HG02973 (cell line): ENCODE measurements at regions not wholly inside any gene's neighbourhood (a gene's known extent, or its start where the extent isn't known, plus 50 kb on each side); places are given as distances from the start of the nearest gene placed in this dataset.

Experiments
- ATAC-seq: cut with Tn5 transposase; IDR thresholded peaks from one replicate; pipeline ENCODE4 v1.9.1; 2021; ENCODE audit warnings: moderate library complexity; ENCODE audit not compliant: unreplicated experiment

DNA sequence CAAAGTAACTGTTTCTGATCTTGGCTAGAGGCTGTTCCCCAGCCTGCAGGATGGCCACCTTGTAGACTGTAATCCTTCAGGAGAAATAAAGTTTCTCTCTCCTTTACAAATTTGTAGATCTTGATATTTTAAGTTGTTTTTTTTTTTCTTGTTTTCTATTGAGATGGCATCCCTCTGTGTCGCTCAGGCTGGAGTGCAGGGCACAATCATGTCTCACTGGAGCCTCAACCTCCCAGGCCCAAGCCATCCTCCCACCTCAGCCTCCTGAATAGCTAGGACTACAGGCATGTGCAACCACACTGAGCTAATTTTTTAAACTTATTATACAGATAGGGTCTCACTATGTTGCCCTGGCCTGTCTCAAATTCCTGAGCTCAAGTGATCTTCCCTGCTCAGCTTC, 389.8 kb upstream of the LRRC4C start:
- ATAC-seq, result no peak

DNA sequence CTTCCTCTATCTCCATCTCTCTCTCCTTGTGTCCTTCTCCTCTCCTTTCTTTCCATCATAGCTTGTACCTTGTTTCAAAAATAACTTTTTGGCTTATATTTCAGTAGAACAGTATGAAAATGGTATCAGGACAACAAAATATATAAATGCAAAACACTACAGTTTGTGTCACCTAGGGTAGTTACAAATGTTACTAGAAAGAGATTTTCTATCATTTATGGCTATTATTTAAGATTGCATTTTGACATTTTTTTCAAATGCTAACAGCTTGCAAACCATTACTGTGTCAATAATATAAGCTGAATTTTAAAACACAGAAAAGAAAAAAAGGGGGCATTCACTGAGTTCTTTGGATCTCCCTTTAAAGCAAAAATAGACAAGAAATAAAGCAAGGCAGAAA, 392.3 kb upstream of the LRRC4C start:
- ATAC-seq, result no peak

DNA sequence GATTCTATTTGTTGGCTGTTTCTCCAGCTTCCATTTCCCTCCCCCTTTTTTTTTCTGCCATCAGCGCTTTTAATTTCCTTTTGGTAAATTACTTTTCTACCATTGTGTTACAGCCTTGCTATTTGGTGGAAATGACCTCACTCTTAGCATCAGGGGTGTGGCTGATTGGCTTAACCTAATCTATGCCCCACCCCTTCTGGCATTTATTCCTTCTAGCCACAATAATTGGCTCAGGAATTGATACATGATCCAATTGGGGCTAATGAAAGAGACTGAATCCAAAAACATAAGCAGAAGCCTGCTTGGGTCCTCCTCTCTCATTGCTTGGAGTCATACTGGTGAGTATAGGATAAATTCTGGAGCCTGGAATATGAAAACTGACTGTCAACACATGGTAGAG, 402.4 kb upstream of the LRRC4C start:
- no peak for ATAC-seq

DNA sequence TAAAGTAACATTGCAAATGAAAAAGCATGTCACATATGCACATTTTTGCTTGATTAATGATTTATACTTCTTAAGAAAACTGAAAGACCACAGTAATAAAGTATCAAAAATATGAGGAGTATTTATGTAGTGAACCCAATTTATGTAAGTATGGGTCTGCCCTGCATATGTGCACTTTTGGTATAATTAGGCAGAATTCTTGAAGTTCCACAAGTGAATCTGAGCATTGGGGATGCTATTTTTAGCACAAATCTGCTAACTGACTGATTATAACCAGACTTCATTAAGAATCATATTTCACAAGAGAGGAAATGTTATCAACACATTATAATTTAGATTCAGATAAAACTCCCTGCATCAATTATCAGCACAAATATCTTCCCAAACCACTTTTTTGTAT, 407.1 kb upstream of the LRRC4C start:
- no peak for ATAC-seq

DNA sequence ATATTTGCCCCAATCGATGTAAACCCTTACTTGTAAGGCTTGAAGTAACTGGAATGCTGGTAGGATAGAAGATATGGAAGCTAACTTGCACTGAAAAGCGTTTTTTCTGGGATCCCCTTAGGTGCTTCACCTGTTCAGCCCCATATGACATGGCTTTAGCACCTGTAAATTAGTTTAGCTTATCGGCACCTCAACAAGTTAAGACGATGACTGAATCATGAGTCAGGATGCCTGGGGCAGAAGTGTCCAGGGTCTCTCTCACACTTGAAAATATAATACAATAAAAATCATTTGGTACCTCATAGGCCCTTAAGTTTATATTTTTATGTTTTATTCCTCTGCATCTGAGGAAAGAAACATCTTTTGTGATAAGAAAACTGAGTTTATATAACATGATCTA, 409.2 kb upstream of the LRRC4C start:
- no peak for ATAC-seq

DNA sequence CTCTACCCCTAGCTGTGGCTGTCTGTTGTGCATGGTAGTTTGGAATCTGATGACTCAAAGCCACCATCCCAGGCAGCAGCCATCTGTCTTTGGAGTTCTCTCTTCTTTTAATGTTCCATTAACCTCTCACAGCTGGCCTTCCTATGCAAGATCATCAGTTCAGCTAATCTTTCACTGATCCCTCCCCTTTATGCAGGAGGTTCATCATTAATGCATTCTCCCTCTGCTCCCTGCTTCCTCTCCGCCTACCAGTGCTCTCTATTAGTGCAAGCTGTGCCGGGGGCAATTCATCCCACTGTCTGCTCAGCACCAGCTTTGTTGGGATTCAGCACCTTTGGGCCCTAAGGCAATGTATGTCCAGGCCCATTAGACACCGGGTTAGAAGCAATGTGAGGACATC, 413.0 kb upstream of the LRRC4C start:
- ATAC-seq, result no peak

DNA sequence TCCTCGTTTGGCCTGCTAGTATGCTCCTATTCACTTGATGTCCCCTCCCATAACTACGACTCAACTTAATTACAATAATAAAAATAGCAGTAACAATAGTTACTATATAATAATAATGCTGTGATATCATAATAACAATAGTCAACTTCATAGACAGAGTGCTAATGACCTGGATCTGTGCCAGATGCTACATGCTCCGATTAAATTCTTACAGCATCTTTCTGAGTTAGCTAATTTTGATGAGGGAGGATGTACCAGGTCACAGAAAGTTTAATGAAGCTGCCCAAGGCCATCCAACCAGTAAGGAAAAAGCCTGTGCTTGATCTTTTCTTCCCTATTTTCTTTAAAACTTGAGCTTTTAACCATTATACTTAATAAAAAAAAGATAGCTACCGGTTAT, 413.4 kb upstream of the LRRC4C start:
- ATAC-seq, result no peak

DNA sequence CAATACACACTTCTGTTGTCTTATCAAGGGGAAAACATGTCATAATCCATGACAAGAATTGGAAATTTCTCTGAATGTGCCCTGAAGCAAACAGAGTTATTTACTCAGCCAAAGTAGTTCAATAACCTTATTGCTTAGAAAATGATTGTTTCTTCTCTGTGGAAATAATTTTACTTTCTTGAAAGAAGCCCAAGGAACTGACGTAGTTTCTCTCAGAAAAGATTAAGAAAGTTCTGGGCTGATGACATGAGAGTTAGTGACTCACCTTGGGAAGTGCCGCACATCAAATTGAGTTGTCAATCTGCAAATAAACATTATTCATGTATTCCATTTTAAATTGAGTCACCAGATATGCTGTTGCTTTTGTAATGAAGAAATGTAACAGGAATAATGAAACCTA, 418.6 kb upstream of the LRRC4C start:
- no peak for ATAC-seq

DNA sequence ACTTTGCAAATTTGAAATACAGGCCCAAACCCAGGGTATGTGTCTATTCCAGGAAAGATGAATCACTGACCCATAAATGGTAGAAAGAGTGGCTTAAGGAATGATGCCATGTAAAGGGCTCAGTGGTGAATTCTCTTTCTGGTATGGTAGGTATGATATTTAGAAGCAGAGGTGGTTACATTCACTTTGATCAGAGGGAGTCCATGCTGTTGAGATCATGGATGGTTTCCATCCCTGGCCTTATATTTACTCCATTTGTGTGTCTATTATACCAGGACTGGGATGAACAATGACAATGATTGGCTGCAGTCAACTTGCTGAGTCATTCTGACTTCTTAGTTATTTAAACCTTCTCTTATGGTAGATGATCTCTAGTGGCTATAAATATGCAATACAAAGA, 419.8 kb upstream of the LRRC4C start:
- no peak for ATAC-seq

DNA sequence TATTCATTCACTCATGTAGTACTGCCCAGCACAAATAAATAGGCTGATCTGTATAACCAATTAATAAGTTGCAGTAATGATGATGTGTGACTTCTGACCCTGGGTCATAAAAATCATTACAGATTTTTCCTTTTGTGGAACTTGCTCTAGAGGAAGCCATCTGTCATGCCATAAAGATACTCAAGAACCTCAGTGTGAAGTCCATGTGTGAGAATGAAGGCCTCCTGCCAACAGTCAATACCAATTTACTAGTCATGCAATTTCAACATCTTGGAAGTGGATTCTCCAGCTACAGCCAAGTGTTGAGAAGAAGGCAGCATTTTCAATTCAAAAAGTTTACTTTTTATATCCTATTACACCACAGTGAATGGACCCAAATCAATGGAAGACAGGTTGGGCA, 435.6 kb upstream of the LRRC4C start:
- ATAC-seq, result no peak

DNA sequence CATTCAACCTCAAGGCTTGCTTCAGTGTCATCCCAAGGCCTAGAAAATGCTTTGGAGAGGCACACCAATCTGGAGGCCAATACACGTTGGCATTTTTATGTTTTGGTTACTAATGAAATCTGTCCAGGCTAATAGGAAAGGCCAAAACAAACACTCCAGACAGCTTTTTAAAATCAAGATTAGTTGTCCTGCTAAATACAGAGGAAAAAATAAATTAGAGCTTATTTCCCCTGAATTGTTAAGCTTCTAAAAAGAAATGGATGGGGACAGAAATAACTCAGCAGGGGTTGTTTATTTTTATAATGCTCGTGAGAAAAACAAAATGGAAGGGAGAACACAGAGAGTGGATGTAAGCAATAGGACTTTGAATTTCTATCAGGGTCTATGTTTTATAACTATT, 438.5 kb upstream of the LRRC4C start:
- no peak for ATAC-seq

DNA sequence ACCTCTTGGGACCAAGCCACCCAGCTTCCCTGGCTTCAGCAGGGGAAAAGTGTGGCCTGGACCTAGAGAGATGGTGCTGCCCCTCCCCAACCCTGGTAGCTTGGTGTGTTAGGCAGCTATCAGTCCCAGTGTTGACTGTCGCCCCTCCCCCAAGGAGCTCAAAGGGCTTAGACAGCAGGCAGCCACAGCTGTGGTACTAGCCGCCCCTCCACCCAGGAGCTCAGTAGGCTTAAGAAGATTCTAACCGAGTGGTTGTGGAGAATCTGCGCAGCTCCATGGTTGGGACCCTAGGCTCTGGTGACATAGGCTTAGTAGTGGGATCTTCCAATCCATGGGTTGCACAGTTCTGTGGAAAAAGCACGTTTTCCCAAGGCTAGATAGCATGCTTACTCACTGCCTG, 458.4 kb upstream of the LRRC4C start:
- no peak for ATAC-seq

DNA sequence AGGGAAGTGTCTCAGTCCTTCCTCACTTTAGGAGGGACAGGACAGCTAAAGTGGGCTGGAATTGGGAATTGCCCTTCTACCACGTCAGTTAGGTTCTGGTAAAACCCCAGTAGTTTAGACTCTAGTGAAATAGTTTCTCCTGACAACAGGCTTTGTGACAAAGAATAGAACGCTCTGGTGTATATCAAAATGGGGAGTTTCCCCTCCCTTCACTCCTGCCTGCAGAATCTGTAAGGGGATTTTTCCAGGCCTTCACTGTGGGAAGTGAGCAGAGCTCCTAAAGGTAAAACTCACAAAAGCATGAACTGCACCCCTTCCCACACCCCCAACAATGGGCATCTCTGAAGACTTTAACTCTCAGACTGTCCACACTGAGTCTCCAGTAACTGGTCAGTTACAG, 460.9 kb upstream of the LRRC4C start:
- ATAC-seq, result no peak

DNA sequence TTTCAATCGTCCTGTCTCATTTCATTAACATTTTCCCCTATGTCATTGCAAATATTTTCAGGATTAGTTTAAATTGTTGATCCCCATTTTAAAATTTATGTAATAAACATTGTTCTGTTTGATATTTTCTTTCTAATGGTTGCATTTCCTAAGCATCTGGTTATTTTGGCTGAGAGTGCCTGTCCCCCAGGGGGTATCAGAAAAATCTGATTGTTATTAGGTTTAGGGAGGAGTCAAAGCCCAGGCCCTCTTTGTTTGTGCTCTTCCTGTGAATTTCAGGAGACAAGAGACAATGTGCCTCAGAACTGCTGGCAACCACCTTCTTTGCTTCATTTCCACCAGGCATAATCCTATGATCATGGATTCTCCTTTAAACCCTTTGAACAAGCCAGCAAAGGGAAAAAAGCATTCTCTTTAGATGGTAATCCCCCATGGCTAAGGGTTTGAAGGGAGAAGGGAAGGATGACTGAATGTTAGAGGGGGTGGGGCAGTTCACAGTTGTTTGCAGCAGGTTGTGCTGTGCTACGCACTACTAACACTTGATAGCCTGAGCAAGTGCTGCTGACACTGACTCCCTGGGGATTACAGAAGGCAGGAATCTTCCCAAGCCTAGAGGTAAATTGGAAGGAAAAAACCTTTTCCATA, 462.4 kb upstream of the LRRC4C start:
- no peak for ATAC-seq

DNA sequence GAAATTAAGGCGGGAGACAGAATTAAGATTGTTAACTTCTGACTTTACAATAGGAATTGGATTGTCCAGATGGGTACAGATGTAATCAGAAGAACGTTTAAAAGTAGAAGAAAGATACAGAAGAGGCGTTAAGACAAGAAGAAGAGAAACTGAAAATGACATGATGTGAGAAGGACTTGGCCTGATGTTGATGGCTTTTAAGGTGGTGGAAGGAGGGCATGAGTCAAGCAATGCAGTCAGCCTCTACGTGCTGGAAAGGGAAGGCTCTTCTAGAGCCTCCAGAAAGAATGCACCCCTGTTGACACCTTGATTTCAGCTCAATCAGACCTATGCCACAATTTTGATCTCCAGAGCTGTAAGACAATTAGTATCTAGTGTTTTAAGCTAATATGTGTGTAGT, 466.9 kb upstream of the LRRC4C start:
- no peak for ATAC-seq

DNA sequence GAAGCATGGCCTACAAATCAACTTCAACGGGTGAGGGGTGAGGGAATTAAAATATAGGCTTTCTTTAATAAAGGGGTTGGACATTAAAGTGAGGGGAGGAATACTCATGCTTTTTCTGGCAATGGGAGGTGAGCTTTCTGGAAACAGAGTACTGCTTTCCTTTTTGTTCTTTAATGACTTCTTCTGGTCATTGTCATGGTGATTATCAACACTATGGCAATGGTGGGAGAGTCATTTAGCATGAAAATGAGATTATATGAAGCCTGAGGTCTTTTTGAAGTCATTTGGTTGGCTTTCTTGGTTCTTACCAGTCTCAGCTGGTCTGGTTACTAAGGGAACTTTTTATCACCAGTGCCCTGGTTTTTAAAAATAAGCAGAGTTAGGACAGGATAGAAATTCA, 475.8 kb upstream of the LRRC4C start:
- ATAC-seq, result no peak

DNA sequence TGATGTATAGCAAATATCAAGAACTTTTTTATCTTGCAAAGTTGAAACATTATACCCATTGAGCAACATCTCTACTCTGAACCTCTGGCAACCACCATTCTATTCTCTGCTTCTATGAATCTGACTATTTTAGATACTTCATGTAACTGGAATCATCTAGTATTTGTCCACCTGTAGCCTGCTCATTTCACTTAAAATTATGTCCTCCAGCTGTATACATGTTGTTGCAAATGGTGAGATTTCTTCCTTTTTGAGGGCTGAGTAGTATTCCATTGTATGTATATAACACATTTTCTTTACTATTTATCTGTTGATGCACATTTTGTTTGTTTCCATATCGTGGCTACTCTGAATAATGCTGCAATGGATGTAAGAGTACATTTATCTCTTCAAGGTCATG, 476.3 kb upstream of the LRRC4C start:
- ATAC-seq, result no peak

DNA sequence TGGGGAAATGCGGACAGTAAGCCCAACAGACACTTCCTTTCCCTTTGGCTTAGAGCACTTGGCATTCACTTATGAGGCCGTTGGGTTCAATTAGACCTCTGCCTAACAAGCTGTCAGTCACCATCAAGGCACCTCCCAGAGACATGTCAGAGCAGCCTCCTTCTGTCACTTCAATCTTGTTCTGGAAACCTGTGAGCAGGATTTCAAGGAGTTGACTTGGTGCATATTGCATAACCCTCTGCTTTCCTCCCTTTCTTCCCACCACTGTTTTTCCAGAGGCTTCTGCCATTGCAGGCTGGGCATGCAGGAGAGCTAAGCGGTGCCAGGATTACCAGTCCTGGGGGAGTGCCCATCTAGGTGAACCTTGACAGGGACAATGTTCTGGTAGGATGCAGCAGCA, 484.2 kb upstream of the LRRC4C start:
- ATAC-seq, result no peak

DNA sequence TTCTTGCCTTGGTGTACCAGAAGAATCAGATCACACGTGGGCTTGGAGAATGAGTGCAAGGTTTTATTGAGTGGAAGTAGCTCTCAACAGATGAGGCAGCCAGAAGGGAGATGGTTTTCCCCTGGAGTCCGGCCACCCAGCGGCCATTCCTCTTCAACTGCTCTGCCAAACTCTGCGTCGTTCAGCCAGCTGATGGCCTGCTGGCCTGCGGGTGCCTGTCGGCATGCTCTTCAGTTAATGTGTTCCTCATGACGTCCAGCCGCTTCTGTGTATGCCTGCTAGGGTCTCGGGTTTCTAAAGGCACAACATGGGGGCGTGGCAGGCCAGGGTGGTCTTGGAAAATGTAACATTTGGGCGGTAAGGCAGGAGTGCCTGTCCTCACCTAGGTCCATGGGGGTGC, 487.9 kb upstream of the LRRC4C start:
- no peak for ATAC-seq

DNA sequence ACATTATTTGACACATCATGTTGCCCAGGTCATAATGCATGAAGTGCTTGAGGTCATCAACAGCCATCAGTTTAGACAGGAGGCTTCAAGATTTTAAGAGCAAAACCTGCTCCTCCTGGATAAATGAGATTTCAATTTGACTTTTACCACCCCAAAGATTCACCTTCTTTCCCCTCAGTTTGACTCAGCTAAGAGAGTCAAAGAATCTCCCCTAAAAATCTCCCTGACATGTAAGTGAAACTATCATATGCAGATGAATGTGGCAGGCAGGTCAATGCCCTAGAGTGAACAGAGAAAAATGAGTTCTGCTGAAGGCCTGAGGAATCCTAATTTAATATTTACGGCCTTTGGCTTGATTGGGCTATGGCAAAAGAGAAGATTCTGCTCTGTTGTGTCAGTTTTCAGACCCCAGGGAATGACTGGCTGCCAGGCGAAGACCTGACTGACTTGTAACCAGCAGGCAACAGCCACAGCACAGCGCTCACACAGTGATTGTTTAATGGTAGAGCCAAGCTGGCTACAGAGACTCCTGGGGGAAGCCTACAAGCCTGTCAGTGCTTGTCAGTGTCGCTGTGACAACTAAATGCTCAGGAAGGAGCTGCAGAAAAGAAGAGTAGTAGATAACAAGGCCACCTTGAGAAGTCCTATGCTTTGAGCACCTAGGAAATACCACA, 491.2 kb upstream of the LRRC4C start:
- no peak for ATAC-seq

DNA sequence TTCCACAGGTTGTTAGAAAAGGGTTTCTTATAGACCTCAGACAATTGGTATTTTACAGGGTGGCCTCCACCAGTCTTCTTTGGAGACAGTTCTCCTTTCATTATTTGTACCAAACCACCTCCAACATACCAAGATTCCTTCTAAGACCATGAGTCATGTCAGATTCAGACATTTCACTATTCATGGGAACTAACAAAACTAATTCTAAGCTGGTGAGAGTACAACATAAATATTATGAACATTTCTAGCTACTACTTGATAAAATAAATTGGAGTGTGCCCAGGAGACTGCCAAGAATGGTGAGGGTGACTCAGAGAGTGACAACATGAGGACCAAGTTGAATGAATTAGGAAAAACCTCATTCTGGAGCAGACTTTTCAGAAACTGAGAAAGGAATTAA, 494.6 kb upstream of the LRRC4C start:
- no peak for ATAC-seq

DNA sequence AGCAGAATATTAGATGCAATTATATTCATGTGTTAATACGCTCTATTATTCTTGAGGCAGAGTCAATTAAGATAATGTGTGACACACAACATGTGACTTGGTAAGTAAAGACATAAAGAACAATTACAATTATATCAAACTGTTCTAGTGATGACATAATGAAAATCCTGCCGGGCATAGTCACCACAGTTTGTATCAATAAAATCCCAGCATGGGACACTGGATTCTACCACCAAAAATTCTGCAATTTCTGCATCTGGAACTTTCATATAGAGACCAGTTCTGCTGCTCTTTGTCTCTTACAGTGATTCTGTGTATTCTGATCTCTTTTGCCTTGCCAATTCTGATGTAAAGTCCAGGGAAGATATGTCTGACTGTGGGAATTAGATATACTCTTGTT, 495.6 kb upstream of the LRRC4C start:
- no peak for ATAC-seq
